Right lobe of liver (tissue), 6 donors: ENCODE measurements at regions not wholly inside any gene's neighbourhood (a gene's known extent, or its start where the extent isn't known, plus 50 kb on each side); places are given as distances from the start of the nearest gene placed in this dataset.

Source experiments
- ATAC-seq, 4 donors: fragments of 200-7000 bp; cut with Tn5 transposase; one replicate each; pipeline ENCODE4 v1.9.1; 2020; ENCODE audit warnings: mild to moderate bottlenecking in 4 of 4, moderate library complexity in 4 of 4
- DNase-seq, 3 donors: peaks; one replicate each; pipeline ENCODE4 v3.0.0-alpha.2; 2020
- H3K27ac ChIP-seq, 3 donors: fragments of 200-600 bp; one replicate each; pipeline ENCODE4 v1.8.0; 2022
- H3K27me3 ChIP-seq, 2 donors: fragments of 200-600 bp; one replicate each; pipeline ENCODE4 v1.8.0; 2022
- H3K36me3 ChIP-seq, 4 donors: fragments of 200-600 bp; sonication (generic) in 1 of 4; one replicate each; pipeline versions ENCODE4 v1.5.1 to v1.8.0; 2017 to 2022; ENCODE audit warnings: control low read depth in 1 of 4
- H3K4me1 ChIP-seq, 4 donors: fragments of 200-600 bp; sonication (generic) in 1 of 4; one replicate each; pipeline versions ENCODE4 v1.5.1 to v1.8.0; 2017 to 2022; ENCODE audit warnings: control low read depth in 1 of 4
- H3K4me3 ChIP-seq, 3 donors: fragments of 200-600 bp; one replicate each; pipeline ENCODE4 v1.8.0; 2022
- H3K9me3 ChIP-seq, 4 donors: fragments of 200-600 bp; sonication (generic) in 1 of 4; one replicate each; pipeline versions ENCODE4 v1.5.1 to v1.8.0; 2017 to 2022; ENCODE audit warnings: control low read depth in 1 of 4
- POLR2A ChIP-seq: fragments of 450-650 bp; IDR thresholded peaks from one replicate; pipeline ENCODE4 v1.6.1; 2017; ENCODE audit warnings: antibody characterized with exemption, mild to moderate bottlenecking
- WGBS: methylation state at CpG from one replicate; pipeline ENCODE4 v1.1.6; 2018; ENCODE audit warnings: low coverage, low lambda C conversion rate; ENCODE audit not compliant: insufficient coverage; ENCODE audit errors: missing lambda C conversion rate; 5-methylcytosine and 5-hydroxymethylcytosine counted together
- intact Hi-C, 2 donors: fragments of 100-400 bp; cut with DNase I; formaldehyde crosslinking; loops; one replicate each; pipeline versions ENCODE4 v1.11.2 to v1.14.1; 2022
- TF ChIP-seq, protein P1 (sequence below), 4 donors: fragments of 200-600 bp in 3 of 4; fragments of 450-650 bp in 1 of 4; IDR thresholded peaks; one replicate each; pipeline versions ENCODE4 v1.5.1 to v1.8.0; 2016 to 2022; ENCODE audit warnings: antibody characterized with exemption in 4 of 4, mild to moderate bottlenecking in 2 of 4
- donor health status: DM: no; HTN: yes; CAD: no.
- donor health status: DM: no; HTN: no; CAD: no.
- donor health status: DM: no; HTN: no; CAD: no.
- donor health status: DM: no; HTN: yes; CAD: no.
- donor health status: DM: no; HTN: yes; CAD: no.

DNA sequence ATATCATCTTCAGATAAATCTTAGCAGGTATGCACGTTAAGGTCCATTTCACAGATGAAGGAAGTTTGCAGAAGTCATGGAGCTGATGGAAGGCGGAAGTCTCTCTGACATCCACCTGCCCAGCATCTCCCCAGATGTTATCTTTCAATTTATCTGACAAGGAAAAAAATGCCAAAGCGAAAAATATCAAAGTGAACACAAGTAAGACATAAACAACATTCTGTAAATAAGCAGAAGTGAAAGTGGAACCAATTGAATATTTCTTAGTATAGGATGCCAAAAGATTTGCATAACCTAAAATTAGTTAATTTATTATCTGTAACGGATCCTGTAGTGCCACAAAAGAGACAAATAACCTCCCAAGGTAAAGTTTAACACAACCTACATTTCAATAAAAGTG, 73.6 kb upstream of the NEBL start:
- Histone ChIP-seq H3K27me3 (no peaks in the 10 kb centered on the region), H3K9me3 (no peaks in the 10 kb centered on the region), H3K4me1 (peaks cover 0 to 10% (median 0%) of the 10 kb centered on the region in 4 donors), H3K27ac (no peak overlapping the region), H3K4me3 (no peak overlapping the region), H3K36me3 (no peaks in the 10 kb centered on the region)
- DNase-seq (no peak), ATAC-seq (no peak)
- intact Hi-C loops, result no loop called here
- WGBS, result 56% methylated on average over 4 of the region's 4 CpGs
- TF ChIP-seq, protein P1, sequence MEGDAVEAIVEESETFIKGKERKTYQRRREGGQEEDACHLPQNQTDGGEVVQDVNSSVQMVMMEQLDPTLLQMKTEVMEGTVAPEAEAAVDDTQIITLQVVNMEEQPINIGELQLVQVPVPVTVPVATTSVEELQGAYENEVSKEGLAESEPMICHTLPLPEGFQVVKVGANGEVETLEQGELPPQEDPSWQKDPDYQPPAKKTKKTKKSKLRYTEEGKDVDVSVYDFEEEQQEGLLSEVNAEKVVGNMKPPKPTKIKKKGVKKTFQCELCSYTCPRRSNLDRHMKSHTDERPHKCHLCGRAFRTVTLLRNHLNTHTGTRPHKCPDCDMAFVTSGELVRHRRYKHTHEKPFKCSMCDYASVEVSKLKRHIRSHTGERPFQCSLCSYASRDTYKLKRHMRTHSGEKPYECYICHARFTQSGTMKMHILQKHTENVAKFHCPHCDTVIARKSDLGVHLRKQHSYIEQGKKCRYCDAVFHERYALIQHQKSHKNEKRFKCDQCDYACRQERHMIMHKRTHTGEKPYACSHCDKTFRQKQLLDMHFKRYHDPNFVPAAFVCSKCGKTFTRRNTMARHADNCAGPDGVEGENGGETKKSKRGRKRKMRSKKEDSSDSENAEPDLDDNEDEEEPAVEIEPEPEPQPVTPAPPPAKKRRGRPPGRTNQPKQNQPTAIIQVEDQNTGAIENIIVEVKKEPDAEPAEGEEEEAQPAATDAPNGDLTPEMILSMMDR (IDR thresholded peaks at IDR 0.05), result no peak
- no peak for TF ChIP-seq POLR2A

DNA sequence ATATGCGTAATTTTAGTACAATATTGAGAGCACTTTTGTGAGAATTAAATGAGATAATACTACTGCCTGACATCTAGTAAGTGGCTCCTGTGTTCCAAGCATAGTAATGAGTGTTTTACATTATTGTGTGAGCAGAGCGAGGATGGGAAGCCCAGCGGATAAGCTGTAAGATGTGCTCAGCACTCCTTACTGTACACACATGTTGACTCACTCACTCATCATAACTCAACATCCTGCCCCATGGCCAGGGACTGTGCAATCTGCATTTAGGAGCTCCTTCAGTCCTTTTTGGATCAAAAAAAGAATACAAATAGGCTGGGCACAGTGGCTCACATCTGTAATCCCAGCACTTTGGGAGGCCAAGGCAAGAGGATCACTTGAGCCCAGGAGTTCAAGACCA, 72.9 kb upstream of the NEBL start:
- Histone ChIP-seq H3K36me3 (no peaks in the 10 kb centered on the region), H3K27ac (no peak overlapping the region), H3K27me3 (no peaks in the 10 kb centered on the region), H3K4me1 (peaks cover 0 to 10% (median 0%) of the 10 kb centered on the region in 4 donors), H3K4me3 (no peak overlapping the region), H3K9me3 (no peaks in the 10 kb centered on the region)
- TF ChIP-seq, protein P1 (IDR thresholded peaks at IDR 0.05), result no peak
- TF ChIP-seq POLR2A, result no peak
- DNase-seq (no peak), ATAC-seq (peak in 1 of 4 donors; percentile 10)
- intact Hi-C loops, result no loop called here
- 74% methylated on average over 2 of the region's 3 CpGs for WGBS

DNA sequence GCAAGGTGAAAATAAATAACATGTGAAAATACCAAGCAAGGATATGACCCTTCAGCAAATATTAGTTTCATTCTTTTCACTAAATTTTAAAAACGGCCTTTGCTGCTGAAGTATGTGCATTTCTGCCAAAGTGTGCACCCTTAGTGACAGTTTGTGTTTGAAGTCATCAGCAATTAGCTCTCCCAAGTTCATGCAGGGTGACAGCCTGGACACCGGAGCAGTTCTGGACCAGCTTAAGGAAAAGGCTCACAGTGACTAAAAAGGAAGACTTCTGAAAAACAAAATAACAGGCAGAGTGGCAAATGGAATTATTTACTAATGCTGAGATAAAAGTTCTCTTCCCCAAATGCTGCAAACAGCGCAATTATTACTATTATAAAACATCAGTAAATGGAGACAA, 69.3 kb upstream of the NEBL start:
- intact Hi-C loops, result no loop called here
- no peaks in the 10 kb centered on the region for H3K4me1 ChIP-seq
- 86% methylated on average over 3 of the region's 3 CpGs for WGBS
- no peak overlapping the region for H3K4me3 ChIP-seq
- no peak for TF ChIP-seq POLR2A
- TF ChIP-seq, protein P1 (IDR thresholded peaks at IDR 0.05), result no peak
- no peaks in the 10 kb centered on the region for H3K9me3 ChIP-seq
- H3K27me3 ChIP-seq, result no peaks in the 10 kb centered on the region
- ATAC-seq (no peak), DNase-seq (no peak)
- no peaks in the 10 kb centered on the region for H3K36me3 ChIP-seq
- no peak overlapping the region for H3K27ac ChIP-seq

DNA sequence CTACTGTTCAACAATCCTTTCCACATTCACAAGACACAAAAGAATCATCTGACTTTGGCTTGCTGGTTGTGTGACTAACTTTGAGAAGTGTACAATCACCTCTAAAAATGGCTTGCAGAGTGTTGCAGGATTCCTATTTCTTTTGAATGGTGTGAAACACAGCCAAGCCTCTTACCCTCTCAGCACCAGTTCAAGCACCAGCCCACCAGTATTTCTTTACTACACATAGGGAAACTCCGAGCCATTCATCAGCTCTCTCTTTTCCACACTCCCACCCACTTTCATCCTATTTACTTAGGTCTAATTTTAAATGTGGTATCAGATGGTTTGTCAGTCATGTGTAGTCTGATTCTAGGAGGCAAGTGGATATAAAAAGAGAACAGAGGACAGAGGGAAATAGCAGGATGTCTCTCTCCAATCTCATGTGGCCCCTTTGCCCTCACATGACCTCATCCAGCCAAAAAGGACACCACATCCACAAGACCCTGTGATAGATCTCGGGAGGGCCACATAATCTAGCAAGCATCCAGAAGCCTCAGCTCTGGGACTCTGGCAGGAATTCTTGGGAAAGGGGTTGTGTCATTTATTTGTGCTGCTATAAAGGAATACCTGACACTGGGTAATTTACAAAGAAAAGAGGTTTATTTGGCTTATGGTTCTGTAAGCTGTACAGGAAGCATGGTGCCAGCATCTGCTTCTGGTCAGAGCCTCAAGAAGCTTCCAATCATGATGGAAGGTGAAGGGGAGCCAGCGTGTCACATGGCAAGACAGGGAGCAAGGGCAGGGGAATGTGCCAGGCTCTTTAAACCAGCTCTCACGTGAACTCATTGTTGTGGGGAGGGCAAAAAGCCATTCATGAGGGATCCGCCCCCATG, 66.8 kb upstream of the NEBL start:
- DNase-seq (no peak), ATAC-seq (no peak)
- no peaks in the 10 kb centered on the region for H3K36me3 ChIP-seq
- H3K27ac ChIP-seq, result no peak overlapping the region
- H3K4me1 ChIP-seq, result no peaks in the 10 kb centered on the region
- intact Hi-C loops, result no loop called here
- no peak overlapping the region for H3K4me3 ChIP-seq
- 74% methylated on average over 3 of the region's 5 CpGs for WGBS
- no peaks in the 10 kb centered on the region for H3K27me3 ChIP-seq
- no peaks in the 10 kb centered on the region for H3K9me3 ChIP-seq
- TF ChIP-seq, protein P1 (IDR thresholded peaks at IDR 0.05), result no peak
- no peak for TF ChIP-seq POLR2A
